WTC11 (cell line): ENCODE measurements at regions not wholly inside any gene's neighbourhood (a gene's known extent, or its start where the extent isn't known, plus 50 kb on each side); places are given as distances from the start of the nearest gene placed in this dataset.

ENCODE experiments used
- ATAC-seq: fragments of 200-7000 bp; cut with Tn5 transposase; 2 replicates; pipeline ENCODE4 v1.10.0; 2021; ENCODE audit warnings: mild to moderate bottlenecking, moderate library complexity
- CTCF ChIA-PET: fragments of 300-600 bp; sonication (Branson Sonifier 250); formaldehyde crosslinking; loops from one replicate; lab custom pipeline; 2021; ENCODE audit warnings: antibody characterized with exemption; lab: Charles Lee
- POLR2A ChIA-PET: fragments of 350-600 bp; sonication (Branson Sonifier 250); formaldehyde crosslinking; loops from one replicate; lab custom pipeline; 2021; ENCODE audit warnings: antibody characterized with exemption; lab: Charles Lee
- DNase-seq: peaks from one replicate; pipeline ENCODE4 v3.0.0; 2021; ENCODE audit warnings: low spot score
- H3K27ac Mint-ChIP-seq: 2 replicates; pipeline ENCODE4 v1.8.0; 2021; ENCODE audit warnings: mixed read lengths
- H3K27me3 Mint-ChIP-seq: 2 replicates; pipeline ENCODE4 v1.8.0; 2021; ENCODE audit warnings: low read depth, mild to moderate bottlenecking, moderate library complexity, mixed read lengths
- H3K36me3 Mint-ChIP-seq: 2 replicates; pipeline ENCODE4 v1.8.0; 2021; ENCODE audit warnings: mixed read lengths
- H3K4me1 Mint-ChIP-seq: 2 replicates; pipeline ENCODE4 v1.8.0; 2022; ENCODE audit warnings: mixed read lengths
- H3K4me3 Mint-ChIP-seq: 2 replicates; pipeline ENCODE4 v1.8.0; 2021; ENCODE audit warnings: mild to moderate bottlenecking, moderate library complexity, mixed read lengths
- H3K9me3 Mint-ChIP-seq: 2 replicates; pipeline ENCODE4 v1.8.0; 2021; ENCODE audit warnings: mixed read lengths
- ATF2 ChIP-seq: sonication (generic); formaldehyde crosslinking; IDR thresholded peaks from 2 replicates; pipeline ENCODE4 v1.8.1; 2022; ENCODE audit warnings: low read depth, missing genetic modification reagents, borderline replicate concordance
- ETV6 ChIP-seq: sonication (generic); formaldehyde crosslinking; IDR thresholded peaks from 2 replicates; pipeline ENCODE4 v1.8.1; 2022; ENCODE audit warnings: mild to moderate bottlenecking, missing genetic modification reagents
- JUN ChIP-seq: sonication (generic); formaldehyde crosslinking; IDR thresholded peaks from 2 replicates; pipeline ENCODE4 v1.8.0; 2023; ENCODE audit warnings: mild to moderate bottlenecking, missing genetic modification reagents
- KAT7 ChIP-seq: sonication (generic); formaldehyde crosslinking; IDR thresholded peaks from 2 replicates; pipeline ENCODE4 v1.8.1; 2023; ENCODE audit warnings: missing genetic modification reagents, mild to moderate bottlenecking, borderline replicate concordance
- MLX ChIP-seq: sonication (generic); formaldehyde crosslinking; IDR thresholded peaks from 2 replicates; pipeline ENCODE4 v1.8.1; 2023; ENCODE audit warnings: mild to moderate bottlenecking, missing genetic modification reagents, moderate library complexity
- MYBL2 ChIP-seq: sonication (generic); formaldehyde crosslinking; IDR thresholded peaks from 2 replicates; pipeline ENCODE4 v1.8.1; 2023; ENCODE audit warnings: mild to moderate bottlenecking, moderate library complexity, missing genetic modification reagents
- SMAD4 ChIP-seq: sonication (generic); formaldehyde crosslinking; IDR thresholded peaks from 2 replicates; pipeline ENCODE4 v1.8.0; 2022; ENCODE audit warnings: mild to moderate bottlenecking, missing genetic modification reagents
- SP1 ChIP-seq: sonication (generic); formaldehyde crosslinking; conservative IDR thresholded peaks from 2 replicates; pipeline ENCODE4 v1.8.1; 2022; ENCODE audit warnings: missing genetic modification reagents
- STAT6 ChIP-seq: sonication (generic); formaldehyde crosslinking; conservative IDR thresholded peaks from 2 replicates; pipeline ENCODE4 v1.8.1; 2023; ENCODE audit warnings: mild to moderate bottlenecking, low read depth, missing genetic modification reagents, moderate library complexity
- USF2 ChIP-seq: sonication (generic); formaldehyde crosslinking; IDR thresholded peaks from 2 replicates; pipeline ENCODE4 v1.8.1; 2023; ENCODE audit warnings: mild to moderate bottlenecking, missing genetic modification reagents, moderate library complexity
- ZNF138 ChIP-seq: sonication (generic); formaldehyde crosslinking; conservative IDR thresholded peaks from 2 replicates; pipeline ENCODE4 v1.8.1; 2022; ENCODE audit warnings: mild to moderate bottlenecking, moderate library complexity, missing genetic modification reagents
- ZNF219 ChIP-seq: sonication (generic); formaldehyde crosslinking; IDR thresholded peaks from 2 replicates; pipeline ENCODE4 v1.8.0; 2023; ENCODE audit warnings: missing genetic modification reagents, mild to moderate bottlenecking, borderline replicate concordance
- ZNF317 ChIP-seq: sonication (generic); formaldehyde crosslinking; IDR thresholded peaks from 2 replicates; pipeline ENCODE4 v1.8.1; 2023; ENCODE audit warnings: low read depth, mild to moderate bottlenecking, moderate library complexity, missing genetic modification reagents, borderline replicate concordance
- ZNF512 ChIP-seq: sonication (generic); formaldehyde crosslinking; IDR thresholded peaks from 2 replicates; pipeline ENCODE4 v1.8.1; 2022; ENCODE audit warnings: missing genetic modification reagents, borderline replicate concordance
- ZNF671 ChIP-seq: fragments of 250-450 bp; sonication (Bioruptor Pico); IDR thresholded peaks from 2 replicates; pipeline ENCODE4 v1.8.0; 2021; ENCODE audit warnings: mild to moderate bottlenecking
- TF ChIP-seq, protein P1 (sequence below): sonication (generic); formaldehyde crosslinking; IDR thresholded peaks from 2 replicates; pipeline ENCODE4 v1.8.1; 2022; ENCODE audit warnings: mild to moderate bottlenecking, missing genetic modification reagents, moderate library complexity, borderline replicate concordance
- TF ChIP-seq, protein P2 (sequence below): fragments of 200-600 bp; IDR thresholded peaks from 2 replicates; pipeline ENCODE4 v1.8.0; 2022; ENCODE audit warnings: antibody characterized with exemption
- TF ChIP-seq, protein P3 (sequence below): fragments of 250-450 bp; sonication (Bioruptor Pico); IDR thresholded peaks from 2 replicates; pipeline ENCODE4 v1.9.0; 2021; ENCODE audit warnings: mild to moderate bottlenecking

DNA sequence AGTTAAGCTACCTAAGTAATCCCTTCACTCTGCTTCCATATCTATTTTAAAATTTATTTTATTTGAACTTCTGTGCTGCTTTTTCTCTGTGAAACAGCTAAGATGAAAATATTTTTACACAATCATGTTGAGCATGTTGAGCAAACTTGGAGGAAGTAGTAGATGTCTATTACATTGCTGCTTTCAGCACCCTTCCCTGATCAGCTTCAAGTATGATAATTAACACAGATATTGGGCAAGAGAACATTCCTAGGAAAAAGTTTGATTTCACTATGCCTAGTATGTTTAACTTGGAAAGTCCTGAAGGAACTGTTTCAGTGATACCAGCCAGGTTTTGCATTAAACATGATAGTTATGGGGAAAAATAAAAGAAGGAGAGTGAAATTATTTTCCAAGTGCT is 283.6 kb downstream of the ELAVL2 start (continued):
- TF ChIP-seq STAT6 (CRISPR knock-in tag): no peak
- no peak for TF ChIP-seq ZNF138 (CRISPR knock-in tag)

GRCh38 chr9:23542927-23543326 is 283.1 kb downstream of the ELAVL2 start:
- peaks cover 24% of the 10 kb centered on the region for H3K4me1 Mint-ChIP-seq
- peaks cover 12% of the 10 kb centered on the region for H3K27me3 Mint-ChIP-seq
- TF ChIP-seq, protein P1, sequence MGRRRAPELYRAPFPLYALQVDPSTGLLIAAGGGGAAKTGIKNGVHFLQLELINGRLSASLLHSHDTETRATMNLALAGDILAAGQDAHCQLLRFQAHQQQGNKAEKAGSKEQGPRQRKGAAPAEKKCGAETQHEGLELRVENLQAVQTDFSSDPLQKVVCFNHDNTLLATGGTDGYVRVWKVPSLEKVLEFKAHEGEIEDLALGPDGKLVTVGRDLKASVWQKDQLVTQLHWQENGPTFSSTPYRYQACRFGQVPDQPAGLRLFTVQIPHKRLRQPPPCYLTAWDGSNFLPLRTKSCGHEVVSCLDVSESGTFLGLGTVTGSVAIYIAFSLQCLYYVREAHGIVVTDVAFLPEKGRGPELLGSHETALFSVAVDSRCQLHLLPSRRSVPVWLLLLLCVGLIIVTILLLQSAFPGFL: no peak
- TF ChIP-seq, protein P2, sequence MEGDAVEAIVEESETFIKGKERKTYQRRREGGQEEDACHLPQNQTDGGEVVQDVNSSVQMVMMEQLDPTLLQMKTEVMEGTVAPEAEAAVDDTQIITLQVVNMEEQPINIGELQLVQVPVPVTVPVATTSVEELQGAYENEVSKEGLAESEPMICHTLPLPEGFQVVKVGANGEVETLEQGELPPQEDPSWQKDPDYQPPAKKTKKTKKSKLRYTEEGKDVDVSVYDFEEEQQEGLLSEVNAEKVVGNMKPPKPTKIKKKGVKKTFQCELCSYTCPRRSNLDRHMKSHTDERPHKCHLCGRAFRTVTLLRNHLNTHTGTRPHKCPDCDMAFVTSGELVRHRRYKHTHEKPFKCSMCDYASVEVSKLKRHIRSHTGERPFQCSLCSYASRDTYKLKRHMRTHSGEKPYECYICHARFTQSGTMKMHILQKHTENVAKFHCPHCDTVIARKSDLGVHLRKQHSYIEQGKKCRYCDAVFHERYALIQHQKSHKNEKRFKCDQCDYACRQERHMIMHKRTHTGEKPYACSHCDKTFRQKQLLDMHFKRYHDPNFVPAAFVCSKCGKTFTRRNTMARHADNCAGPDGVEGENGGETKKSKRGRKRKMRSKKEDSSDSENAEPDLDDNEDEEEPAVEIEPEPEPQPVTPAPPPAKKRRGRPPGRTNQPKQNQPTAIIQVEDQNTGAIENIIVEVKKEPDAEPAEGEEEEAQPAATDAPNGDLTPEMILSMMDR: no peak
- TF ChIP-seq MLX (CRISPR knock-in tag) (no peak), JUN (CRISPR knock-in tag) (no peak), ZNF317 (CRISPR knock-in tag) (no peak), STAT6 (CRISPR knock-in tag) (no peak)
- H3K4me3 Mint-ChIP-seq: no peak overlapping the region
- CTCF ChIA-PET: no interaction called here
- no peak for ATAC-seq
- H3K27ac Mint-ChIP-seq: no peak overlapping the region
- peaks cover 3% of the 10 kb centered on the region; the same call in 1 of the 2 replicates for H3K36me3 Mint-ChIP-seq
- POLR2A ChIA-PET: no interaction called here
- peaks cover 7% of the 10 kb centered on the region; the same call in 1 of the 2 replicates for H3K9me3 Mint-ChIP-seq
- no peak for DNase-seq

DNA sequence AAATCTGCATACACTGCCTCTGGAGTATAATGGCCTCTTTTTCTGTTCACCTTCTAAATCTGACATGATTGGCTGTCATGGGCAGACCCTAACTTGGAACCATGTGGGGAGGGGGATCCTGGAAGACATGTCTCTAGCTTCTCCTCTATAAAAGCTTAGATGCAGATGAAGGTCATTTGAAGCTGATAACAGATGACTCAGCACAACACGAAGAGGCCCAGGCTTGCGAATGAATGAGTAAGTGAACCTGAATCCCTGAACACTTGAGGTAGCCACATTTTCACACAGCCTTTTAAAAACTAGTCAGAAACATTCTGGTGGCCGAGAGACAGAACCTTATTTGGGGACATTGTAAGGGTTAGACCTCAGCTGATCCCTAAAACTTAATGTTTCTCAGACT is 282.6 kb downstream of the ELAVL2 start:
- no peak overlapping the region; the same call in 1 of the 2 replicates for H3K27ac Mint-ChIP-seq

More for the DNA sequence above, 282.6 kb downstream of the ELAVL2 start:
- POLR2A ChIA-PET: no interaction called here
- H3K36me3 Mint-ChIP-seq: peaks cover 3% of the 10 kb centered on the region; the same call in 1 of the 2 replicates
- H3K4me1 Mint-ChIP-seq: peaks cover 19% of the 10 kb centered on the region
- peaks cover 9% of the 10 kb centered on the region; the same call in 1 of the 2 replicates for H3K9me3 Mint-ChIP-seq
- peaks cover 7% of the 10 kb centered on the region for H3K27me3 Mint-ChIP-seq
- CTCF ChIA-PET: no interaction called here
- DNase-seq (no peak), ATAC-seq (no peak)
- H3K4me3 Mint-ChIP-seq: no peak overlapping the region
- TF ChIP-seq, protein P3, sequence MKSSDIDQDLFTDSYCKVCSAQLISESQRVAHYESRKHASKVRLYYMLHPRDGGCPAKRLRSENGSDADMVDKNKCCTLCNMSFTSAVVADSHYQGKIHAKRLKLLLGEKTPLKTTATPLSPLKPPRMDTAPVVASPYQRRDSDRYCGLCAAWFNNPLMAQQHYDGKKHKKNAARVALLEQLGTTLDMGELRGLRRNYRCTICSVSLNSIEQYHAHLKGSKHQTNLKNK: no peak
- TF ChIP-seq KAT7 (CRISPR knock-in tag) (no peak), ATF2 (CRISPR knock-in tag) (no peak), ZNF219 (CRISPR knock-in tag) (no peak), USF2 (CRISPR knock-in tag) (no peak), SMAD4 (CRISPR knock-in tag) (no peak), ZNF512 (CRISPR knock-in tag) (no peak), ZNF671 (CRISPR knock-in tag) (no peak), MYBL2 (CRISPR knock-in tag) (no peak), ETV6 (no peak), SP1 (CRISPR knock-in tag) (no peak)
